Activated CD4-positive, alpha-beta memory T cell treated with anti-CD3 and anti-CD28 coated beads for 36 hours (primary cell): ENCODE measurements at regions not wholly inside any gene's neighbourhood (a gene's known extent, or its start where the extent isn't known, plus 50 kb on each side); places are given as distances from the start of the nearest gene placed in this dataset.

ENCODE experiments used
- CTCF ChIA-PET: fragments of 350-600 bp; sonication (Branson Sonifier 250); formaldehyde crosslinking; loops from one replicate; lab custom pipeline; 2021; ENCODE audit warnings: antibody characterized with exemption, inconsistent platforms; lab: Charles Lee
- POLR2A ChIA-PET: fragments of 350-600 bp; sonication (Branson Sonifier 250); formaldehyde crosslinking; loops from one replicate; lab custom pipeline; 2021; ENCODE audit warnings: antibody characterized with exemption; lab: Charles Lee
- DNase-seq: peaks from one replicate; pipeline ENCODE4 v3.0.0-alpha.2; 2020
- H3K27ac Mint-ChIP-seq: one replicate; pipeline ENCODE4 v1.8.0; 2021; ENCODE audit warnings: mixed read lengths
- H3K27me3 Mint-ChIP-seq: one replicate; pipeline ENCODE4 v1.8.0; 2021; ENCODE audit warnings: mixed read lengths
- H3K36me3 Mint-ChIP-seq: one replicate; pipeline ENCODE4 v1.8.0; 2021; ENCODE audit warnings: mixed read lengths
- H3K4me1 Mint-ChIP-seq: one replicate; pipeline ENCODE4 v1.8.0; 2021; ENCODE audit warnings: low read depth, mixed read lengths
- H3K4me3 Mint-ChIP-seq: one replicate; pipeline ENCODE4 v1.8.0; 2021; ENCODE audit warnings: mild to moderate bottlenecking, mixed read lengths
- H3K9me3 Mint-ChIP-seq: one replicate; pipeline ENCODE4 v1.8.0; 2021; ENCODE audit warnings: mixed read lengths
- intact Hi-C: fragments of 100-400 bp; cut with micrococcal nuclease; formaldehyde crosslinking; loops from one replicate; pipeline ENCODE4 v1.15.1; 2023

DNA sequence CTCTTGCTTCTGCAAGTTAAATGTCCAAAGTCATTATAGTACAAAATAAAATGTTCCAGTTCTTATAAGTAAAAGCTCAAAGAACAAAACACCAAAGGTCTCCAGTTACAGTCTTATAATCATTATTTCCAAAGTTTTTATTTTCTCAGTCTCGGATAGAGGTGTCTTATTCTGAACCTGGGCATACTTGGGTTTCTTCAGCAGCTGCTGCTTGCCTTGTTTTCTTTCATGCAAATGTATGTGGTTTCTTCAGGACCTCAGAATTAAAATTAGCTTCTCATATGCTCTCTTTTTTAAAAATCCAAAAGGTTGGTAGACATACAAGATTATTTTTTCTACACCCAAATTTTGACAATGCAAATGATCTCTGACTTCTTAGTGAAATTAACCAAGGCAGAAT is 383.0 kb downstream of the METTL4 start:
- no peak for DNase-seq
- H3K4me1 Mint-ChIP-seq, result no peaks in the 10 kb centered on the region
- intact Hi-C loops, result no loop called here
- CTCF ChIA-PET, result no interaction called here
- no peaks in the 10 kb centered on the region for H3K36me3 Mint-ChIP-seq
- no peak overlapping the region for H3K4me3 Mint-ChIP-seq
- peaks cover 4% of the 10 kb centered on the region for H3K27me3 Mint-ChIP-seq
- H3K9me3 Mint-ChIP-seq, result peaks cover 4% of the 10 kb centered on the region
- POLR2A ChIA-PET, result no interaction called here
- H3K27ac Mint-ChIP-seq, result no peak overlapping the region

DNA sequence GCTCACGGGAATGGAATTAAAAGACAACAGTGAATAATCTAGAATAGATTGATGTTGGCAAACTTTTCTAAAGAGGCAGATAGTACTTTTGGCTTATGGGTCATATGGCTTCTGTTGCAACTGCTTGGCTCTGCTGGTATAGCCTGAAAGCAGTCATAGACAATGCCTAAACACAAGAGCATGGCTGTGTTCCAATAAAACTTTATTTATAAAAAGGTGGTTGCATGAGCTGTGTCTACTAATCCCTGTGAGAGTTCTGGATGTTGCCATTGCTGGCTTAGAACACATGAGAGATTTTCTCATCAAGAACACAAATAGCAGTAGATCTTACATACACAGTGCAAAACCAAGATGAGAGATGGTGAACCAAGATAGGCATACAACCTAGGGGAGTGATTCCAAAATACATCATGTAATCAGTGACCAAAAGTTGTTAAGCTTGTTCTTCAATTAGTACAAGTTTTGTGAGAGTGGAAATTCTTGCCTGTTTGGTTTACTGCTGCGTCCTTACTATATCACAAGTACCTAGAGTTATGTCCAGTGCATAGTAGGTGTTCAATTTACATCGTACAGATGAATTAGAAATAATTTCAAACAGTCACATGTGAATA is 380.0 kb downstream of the METTL4 start:
- no peak for DNase-seq
- Mint-ChIP-seq H3K36me3 (no peaks in the 10 kb centered on the region), H3K4me1 (no peaks in the 10 kb centered on the region), H3K4me3 (no peak overlapping the region), H3K9me3 (peaks cover 6% of the 10 kb centered on the region), H3K27ac (no peak overlapping the region), H3K27me3 (peaks cover 2% of the 10 kb centered on the region)
- ChIA-PET POLR2A (no interaction called here), CTCF (no interaction called here)
- intact Hi-C loops, result no loop called here

DNA sequence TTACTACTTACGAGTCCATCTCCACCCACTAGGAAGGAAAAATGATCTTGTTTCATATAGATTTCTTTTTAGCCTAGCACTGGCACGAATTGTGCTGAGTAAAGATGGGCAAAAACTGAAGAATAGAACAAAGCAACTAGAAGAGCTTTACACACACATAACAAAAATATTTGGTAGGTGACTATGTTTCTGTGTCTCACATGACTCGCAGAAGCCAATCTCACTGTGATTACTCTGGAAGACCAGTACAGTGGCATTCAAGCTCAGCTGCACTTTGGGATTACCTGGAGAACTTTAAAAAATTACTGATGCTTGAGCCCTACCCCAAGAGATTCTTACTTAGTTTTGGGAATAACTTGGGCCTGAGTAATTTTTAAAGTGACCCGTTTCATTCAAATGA is 378.7 kb downstream of the METTL4 start:
- ChIA-PET CTCF (no interaction called here), POLR2A (no interaction called here)
- intact Hi-C loops, result no loop called here
- Mint-ChIP-seq H3K27me3 (peaks cover 3% of the 10 kb centered on the region), H3K4me3 (no peak overlapping the region), H3K9me3 (peaks cover 6% of the 10 kb centered on the region), H3K36me3 (no peaks in the 10 kb centered on the region), H3K27ac (no peak overlapping the region), H3K4me1 (no peaks in the 10 kb centered on the region)
- DNase-seq, result no peak

DNA sequence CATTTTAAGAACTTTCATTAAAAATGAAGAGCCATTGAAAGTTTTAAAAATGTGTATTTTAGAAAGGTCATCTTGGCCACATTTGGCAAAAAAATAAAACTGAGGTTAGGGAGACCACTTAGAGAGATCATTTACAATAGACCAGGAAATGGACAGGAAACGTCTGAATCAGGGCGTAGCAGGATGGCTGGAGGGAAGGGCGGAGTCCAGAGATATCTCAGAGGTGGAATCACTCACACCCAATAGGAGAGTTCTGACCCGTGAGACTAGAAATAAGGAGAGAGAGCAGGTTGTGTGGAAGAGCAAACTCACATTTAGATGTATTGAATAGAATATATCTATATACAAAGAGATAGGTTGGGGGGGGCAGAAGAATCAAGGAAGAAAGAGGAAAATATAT is 373.4 kb downstream of the METTL4 start:
- H3K27ac Mint-ChIP-seq, result no peak overlapping the region
- H3K9me3 Mint-ChIP-seq, result peaks cover 6% of the 10 kb centered on the region
- POLR2A ChIA-PET, result no interaction called here
- intact Hi-C loops, result no loop called here
- H3K4me3 Mint-ChIP-seq, result no peak overlapping the region
- no peaks in the 10 kb centered on the region for H3K4me1 Mint-ChIP-seq
- CTCF ChIA-PET, result no interaction called here
- H3K36me3 Mint-ChIP-seq, result no peaks in the 10 kb centered on the region
- peaks cover 1% of the 10 kb centered on the region for H3K27me3 Mint-ChIP-seq
- no peak for DNase-seq

DNA sequence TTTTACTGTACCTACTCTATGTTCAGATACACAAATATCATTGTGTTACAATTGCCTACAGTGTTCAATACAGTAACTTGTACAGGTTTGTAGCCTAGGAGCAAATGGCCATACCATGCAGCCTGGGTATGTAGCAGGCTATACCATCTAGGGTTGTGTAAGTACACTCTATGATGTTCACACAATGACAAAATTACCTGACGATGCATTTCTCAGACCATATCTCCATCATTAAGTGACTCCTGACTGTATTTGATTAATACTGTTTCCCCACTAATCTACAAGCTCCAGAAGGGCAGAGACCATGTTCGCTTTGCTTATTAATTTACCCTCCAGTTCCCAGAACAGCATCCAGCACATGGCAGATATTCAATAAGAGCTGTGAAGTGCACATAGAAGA is 372.2 kb downstream of the METTL4 start:
- peaks cover 1% of the 10 kb centered on the region for H3K27me3 Mint-ChIP-seq
- no peak overlapping the region for H3K4me3 Mint-ChIP-seq
- H3K9me3 Mint-ChIP-seq, result no peaks in the 10 kb centered on the region
- no peak for DNase-seq
- no peak overlapping the region for H3K27ac Mint-ChIP-seq
- no peaks in the 10 kb centered on the region for H3K36me3 Mint-ChIP-seq
- POLR2A ChIA-PET, result no interaction called here
- intact Hi-C loops, result no loop called here
- no peaks in the 10 kb centered on the region for H3K4me1 Mint-ChIP-seq
- CTCF ChIA-PET, result no interaction called here

DNA sequence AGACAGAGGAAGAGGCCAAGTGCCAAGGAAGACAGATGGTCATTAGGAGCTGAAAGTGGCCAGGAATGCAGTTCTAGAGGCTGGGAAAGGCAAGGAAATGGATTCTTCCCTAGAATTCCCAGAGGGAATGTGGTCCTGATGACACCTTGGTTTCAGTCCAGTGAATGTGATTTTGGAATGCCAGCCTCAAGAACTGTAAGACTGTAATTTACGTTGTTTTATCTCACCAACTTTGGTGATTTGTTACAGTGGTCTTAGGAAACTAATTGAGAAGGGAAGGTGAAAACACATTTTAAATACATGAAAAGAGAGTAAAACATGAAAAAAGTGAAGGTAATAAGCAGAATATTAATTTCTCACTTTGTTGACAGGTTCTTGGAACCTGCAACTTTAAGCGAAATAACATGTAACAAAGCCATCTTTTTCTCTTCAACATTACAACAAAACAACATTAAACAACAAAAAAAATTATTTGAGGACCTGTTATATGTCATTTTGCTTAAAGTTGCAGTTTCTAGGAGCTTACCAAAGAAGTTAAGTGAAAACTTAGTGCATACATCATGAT is 370.2 kb downstream of the METTL4 start:
- POLR2A ChIA-PET, result no interaction called here
- intact Hi-C loops, result no loop called here
- Mint-ChIP-seq H3K9me3 (no peaks in the 10 kb centered on the region), H3K4me1 (no peaks in the 10 kb centered on the region), H3K27ac (no peak overlapping the region), H3K4me3 (no peak overlapping the region), H3K36me3 (no peaks in the 10 kb centered on the region), H3K27me3 (peaks cover 1% of the 10 kb centered on the region)
- CTCF ChIA-PET, result no interaction called here
- DNase-seq, result no peak

DNA sequence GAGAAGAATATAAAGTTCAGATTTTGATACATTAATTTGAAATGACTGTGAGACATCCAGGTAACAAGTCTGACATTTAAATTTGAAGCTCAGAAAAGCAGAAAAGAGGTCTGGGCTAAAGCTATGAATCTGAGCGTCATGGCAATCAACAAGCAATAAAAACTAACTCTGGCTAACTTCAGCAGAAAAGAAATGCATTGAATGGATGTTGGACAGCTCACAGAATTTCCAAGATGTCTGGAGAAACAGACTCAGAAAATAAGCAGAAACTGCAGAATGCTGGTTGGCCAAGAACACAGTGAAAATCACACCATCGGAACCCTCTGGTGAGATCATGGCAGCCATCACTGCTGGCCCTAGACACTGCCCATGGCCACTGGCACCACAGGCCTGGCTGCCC is 366.6 kb downstream of the METTL4 start:
- Mint-ChIP-seq H3K4me1 (no peaks in the 10 kb centered on the region), H3K36me3 (no peaks in the 10 kb centered on the region), H3K4me3 (no peak overlapping the region), H3K9me3 (no peaks in the 10 kb centered on the region), H3K27ac (no peak overlapping the region), H3K27me3 (peaks cover 3% of the 10 kb centered on the region)
- no peak for DNase-seq
- ChIA-PET CTCF (no interaction called here), POLR2A (no interaction called here)
- intact Hi-C loops, result no loop called here

DNA sequence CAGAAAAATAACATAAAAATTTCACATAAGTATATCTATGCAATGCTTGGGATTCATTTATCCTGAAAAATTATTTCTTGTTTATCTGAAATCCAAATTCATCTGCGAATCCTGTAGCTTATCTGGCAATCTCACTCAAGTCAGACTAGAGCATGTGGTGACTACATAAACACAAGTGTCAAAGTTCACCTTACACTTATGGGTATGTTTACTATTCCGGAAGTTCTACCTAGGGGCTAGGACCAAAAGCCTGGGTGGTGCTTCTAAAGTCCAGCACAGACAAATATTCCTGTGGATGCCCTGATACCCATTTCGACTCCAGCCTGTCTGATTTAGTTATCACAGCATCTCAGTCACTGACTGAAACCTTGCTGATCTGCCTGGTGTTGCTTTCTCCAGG is 364.0 kb downstream of the METTL4 start:
- H3K9me3 Mint-ChIP-seq, result no peaks in the 10 kb centered on the region
- ChIA-PET CTCF (no interaction called here), POLR2A (no interaction called here)
- peaks cover 3% of the 10 kb centered on the region for H3K27me3 Mint-ChIP-seq
- intact Hi-C loops, result no loop called here
- H3K36me3 Mint-ChIP-seq, result no peaks in the 10 kb centered on the region
- no peak overlapping the region for H3K27ac Mint-ChIP-seq
- no peak for DNase-seq
- H3K4me3 Mint-ChIP-seq, result no peak overlapping the region
- no peaks in the 10 kb centered on the region for H3K4me1 Mint-ChIP-seq

DNA sequence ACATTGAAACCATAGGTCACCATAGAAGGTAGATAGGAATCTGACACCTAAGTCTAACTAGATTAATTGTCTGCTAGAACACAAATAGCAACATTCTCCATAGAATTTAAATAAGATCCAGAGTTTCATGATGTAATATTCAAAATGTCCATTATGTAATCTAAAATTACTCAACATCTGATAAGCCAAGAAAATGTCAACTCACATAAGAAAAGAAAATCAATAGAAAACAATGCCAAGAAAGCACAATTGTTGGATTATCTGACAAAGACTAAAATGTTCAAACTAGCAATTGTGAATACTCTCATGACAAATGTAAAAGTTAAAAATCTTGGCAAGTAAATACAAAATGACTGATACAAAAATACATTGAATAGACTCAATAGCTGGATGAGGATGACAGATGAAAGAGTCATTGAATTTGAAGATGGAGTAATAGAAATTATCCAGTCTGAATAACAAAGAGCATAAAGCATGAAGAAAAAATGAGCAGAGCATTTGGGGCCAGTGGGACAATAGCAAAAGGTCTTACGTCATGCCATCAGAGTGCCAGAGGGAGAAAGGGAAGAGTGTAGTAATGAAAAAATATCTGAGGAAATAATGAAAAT is 358.6 kb downstream of the METTL4 start:
- no peaks in the 10 kb centered on the region for H3K36me3 Mint-ChIP-seq
- peaks cover 2% of the 10 kb centered on the region for H3K9me3 Mint-ChIP-seq
- intact Hi-C loops, result no loop called here
- ChIA-PET CTCF (no interaction called here), POLR2A (no interaction called here)
- no peaks in the 10 kb centered on the region for H3K4me1 Mint-ChIP-seq
- no peak overlapping the region for H3K4me3 Mint-ChIP-seq
- no peak overlapping the region for H3K27ac Mint-ChIP-seq
- no peaks in the 10 kb centered on the region for H3K27me3 Mint-ChIP-seq
- DNase-seq, result no peak

DNA sequence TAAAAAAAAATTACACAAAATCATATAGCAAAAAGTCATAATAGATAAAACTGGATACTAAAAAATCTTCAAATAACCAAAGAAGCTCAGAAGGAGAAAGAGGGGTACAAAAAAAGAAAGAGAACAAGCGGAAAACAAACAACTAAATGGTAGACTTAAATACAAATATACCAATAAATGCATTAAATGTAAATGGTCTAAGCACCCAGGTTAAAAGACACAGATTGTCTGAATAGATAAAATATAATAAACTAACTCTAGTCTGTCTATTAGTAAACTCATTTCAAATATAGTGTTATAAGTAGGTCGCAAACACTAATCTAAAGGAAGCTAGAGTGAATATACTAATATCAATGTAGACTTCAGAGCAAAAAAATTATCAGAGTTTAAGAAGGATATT is 357.4 kb downstream of the METTL4 start:
- H3K27me3 Mint-ChIP-seq, result peaks cover 7% of the 10 kb centered on the region
- POLR2A ChIA-PET, result no interaction called here
- H3K4me3 Mint-ChIP-seq, result no peak overlapping the region
- H3K27ac Mint-ChIP-seq, result no peak overlapping the region
- no peaks in the 10 kb centered on the region for H3K36me3 Mint-ChIP-seq
- no peaks in the 10 kb centered on the region for H3K4me1 Mint-ChIP-seq
- no peak for DNase-seq
- H3K9me3 Mint-ChIP-seq, result peaks cover 2% of the 10 kb centered on the region
- CTCF ChIA-PET, result no interaction called here
- intact Hi-C loops, result no loop called here

DNA sequence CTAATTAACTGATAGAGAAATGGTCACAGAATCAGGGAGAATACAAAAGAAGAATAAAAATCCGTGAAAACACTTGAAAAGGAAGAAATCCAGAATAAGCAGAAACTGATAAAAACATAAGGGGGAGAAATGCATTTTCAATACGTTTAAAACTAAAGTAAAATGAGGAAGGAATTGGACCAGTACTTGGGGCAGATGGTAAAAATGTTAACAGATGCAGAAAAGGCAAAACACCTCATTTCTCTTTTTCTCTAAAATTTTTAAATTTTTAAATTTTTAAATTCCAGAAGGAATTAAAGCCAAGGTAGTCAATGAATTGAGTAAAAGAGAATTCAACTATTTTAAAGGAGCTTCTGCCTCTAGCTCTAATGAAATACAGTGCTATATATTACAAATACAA is 353.9 kb downstream of the METTL4 start:
- POLR2A ChIA-PET, result no interaction called here
- CTCF ChIA-PET, result no interaction called here
- Mint-ChIP-seq H3K36me3 (no peaks in the 10 kb centered on the region), H3K27ac (no peak overlapping the region), H3K4me3 (no peak overlapping the region), H3K4me1 (no peaks in the 10 kb centered on the region), H3K9me3 (peaks cover 2% of the 10 kb centered on the region), H3K27me3 (peaks cover 10% of the 10 kb centered on the region)
- intact Hi-C loops, result no loop called here
- DNase-seq, result no peak

DNA sequence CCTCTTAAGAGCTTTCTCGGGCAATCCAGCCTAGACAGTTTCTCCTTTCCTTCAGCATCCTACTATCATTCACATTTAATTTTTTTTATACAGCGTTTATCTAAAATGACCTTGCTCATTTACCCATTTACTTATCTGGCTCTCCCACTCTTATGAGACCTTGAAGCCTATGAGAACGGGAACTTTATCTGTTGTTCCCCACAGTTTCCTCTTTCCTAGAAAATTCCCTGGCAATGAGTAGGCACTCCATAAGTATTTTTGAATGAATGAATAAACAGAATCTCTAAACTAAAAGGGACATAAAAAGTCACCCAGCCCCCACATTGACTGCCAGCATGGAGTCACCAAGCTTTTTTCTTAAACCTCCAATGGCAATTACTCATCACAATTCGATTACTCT is 353.2 kb downstream of the METTL4 start:
- peaks cover 10% of the 10 kb centered on the region for H3K27me3 Mint-ChIP-seq

DNA sequence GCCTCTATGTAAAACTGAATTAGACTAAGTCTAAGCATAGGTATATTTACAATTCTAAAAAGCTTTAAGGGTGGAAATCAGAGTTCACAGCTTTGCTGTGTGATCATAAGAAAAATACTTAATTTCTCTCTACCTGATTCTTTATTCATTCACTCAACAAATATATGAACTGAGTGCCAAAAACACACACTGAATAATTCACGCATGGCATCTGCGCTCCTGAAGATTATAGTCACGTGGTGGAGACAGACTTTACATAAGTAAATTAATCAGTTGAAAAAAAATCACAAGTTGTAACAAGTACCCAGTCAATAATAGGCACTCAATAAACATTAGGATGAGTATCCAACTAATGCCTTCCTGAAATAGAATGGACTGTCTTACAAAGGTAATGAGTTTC is 351.6 kb downstream of the METTL4 start:
- H3K27ac Mint-ChIP-seq, result no peak overlapping the region
- CTCF ChIA-PET, result interaction anchor here (1.4 kb wide), 1 partner anchor 115 kb away, joined by 4 read pairs; no protein-coding TSS in a partner anchor
- peaks cover 10% of the 10 kb centered on the region for H3K27me3 Mint-ChIP-seq
- H3K4me1 Mint-ChIP-seq, result no peaks in the 10 kb centered on the region
- no peaks in the 10 kb centered on the region for H3K36me3 Mint-ChIP-seq
- peaks cover 2% of the 10 kb centered on the region for H3K9me3 Mint-ChIP-seq
- no peak overlapping the region for H3K4me3 Mint-ChIP-seq
- intact Hi-C loops, result loop anchor here (10.0 kb wide), 1 partner anchor 115 kb away; no protein-coding TSS in a partner anchor
- POLR2A ChIA-PET, result no interaction called here
- no peak for DNase-seq

More for the DNA sequence above, 353.2 kb downstream of the METTL4 start:
- peaks cover 2% of the 10 kb centered on the region for H3K9me3 Mint-ChIP-seq
- intact Hi-C loops, result no loop called here
- H3K4me1 Mint-ChIP-seq, result no peaks in the 10 kb centered on the region
- POLR2A ChIA-PET, result no interaction called here
- no peak overlapping the region for H3K4me3 Mint-ChIP-seq
- CTCF ChIA-PET, result interaction anchor here (0.5 kb wide), 1 partner anchor 305 kb away, joined by 3 read pairs; no protein-coding TSS in a partner anchor
- H3K36me3 Mint-ChIP-seq, result no peaks in the 10 kb centered on the region
- no peak overlapping the region for H3K27ac Mint-ChIP-seq
- DNase-seq, result no peak
